ENCODE measurements at regions not wholly inside any gene's neighbourhood (a gene's known extent, or its start where the extent isn't known, plus 50 kb on each side); places are given as distances from the start of the nearest gene placed in this dataset.

DNA sequence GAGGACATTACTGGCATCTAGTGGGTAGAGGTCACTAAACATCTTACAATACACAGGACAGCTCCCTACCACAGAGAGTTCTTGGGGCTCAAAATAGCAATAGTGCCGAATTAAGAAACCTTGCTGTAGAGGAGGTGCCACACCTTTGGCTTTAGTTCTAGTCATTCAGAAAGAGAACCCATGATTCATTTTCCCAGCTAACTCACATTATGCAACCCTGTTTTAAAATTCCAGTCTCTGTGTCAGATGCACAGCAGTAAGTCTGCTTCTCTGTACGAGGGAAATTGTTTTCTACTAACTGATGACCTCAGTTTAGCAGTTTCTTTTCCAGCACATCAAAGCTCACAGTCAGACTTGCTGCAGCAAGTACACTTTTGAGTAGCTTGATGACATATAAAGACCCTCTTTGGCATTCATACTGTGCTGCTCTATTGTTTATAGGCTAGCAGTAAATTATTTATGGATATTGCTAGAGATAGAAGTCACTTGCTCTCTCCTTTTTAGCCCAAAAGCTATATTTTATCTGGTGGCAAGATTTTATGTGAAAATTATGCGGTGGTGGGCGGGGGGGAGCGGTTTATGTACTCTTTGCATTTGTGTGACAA is 487.8 kb upstream of the MAGEB18 start:
- TF ChIP-seq TCF12 (IDR thresholded peaks at IDR 0.05; ENCODE audit: low read depth, low read length) = no peak
- TF ChIP-seq, protein P1, sequence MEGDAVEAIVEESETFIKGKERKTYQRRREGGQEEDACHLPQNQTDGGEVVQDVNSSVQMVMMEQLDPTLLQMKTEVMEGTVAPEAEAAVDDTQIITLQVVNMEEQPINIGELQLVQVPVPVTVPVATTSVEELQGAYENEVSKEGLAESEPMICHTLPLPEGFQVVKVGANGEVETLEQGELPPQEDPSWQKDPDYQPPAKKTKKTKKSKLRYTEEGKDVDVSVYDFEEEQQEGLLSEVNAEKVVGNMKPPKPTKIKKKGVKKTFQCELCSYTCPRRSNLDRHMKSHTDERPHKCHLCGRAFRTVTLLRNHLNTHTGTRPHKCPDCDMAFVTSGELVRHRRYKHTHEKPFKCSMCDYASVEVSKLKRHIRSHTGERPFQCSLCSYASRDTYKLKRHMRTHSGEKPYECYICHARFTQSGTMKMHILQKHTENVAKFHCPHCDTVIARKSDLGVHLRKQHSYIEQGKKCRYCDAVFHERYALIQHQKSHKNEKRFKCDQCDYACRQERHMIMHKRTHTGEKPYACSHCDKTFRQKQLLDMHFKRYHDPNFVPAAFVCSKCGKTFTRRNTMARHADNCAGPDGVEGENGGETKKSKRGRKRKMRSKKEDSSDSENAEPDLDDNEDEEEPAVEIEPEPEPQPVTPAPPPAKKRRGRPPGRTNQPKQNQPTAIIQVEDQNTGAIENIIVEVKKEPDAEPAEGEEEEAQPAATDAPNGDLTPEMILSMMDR (IDR thresholded peaks at IDR 0.05; ENCODE audit: control extremely low read depth in 1 of 3, insufficient read depth in 1 of 3, low read depth in 1 of 3, low read length in 3 of 3) = no peak
- TF ChIP-seq POLR2A (IDR thresholded peaks at IDR 0.05; ENCODE audit: control extremely low read depth in 1 of 2, low read depth in 2 of 2, low read length in 2 of 2) = no peak
- TF ChIP-seq, protein P2, sequence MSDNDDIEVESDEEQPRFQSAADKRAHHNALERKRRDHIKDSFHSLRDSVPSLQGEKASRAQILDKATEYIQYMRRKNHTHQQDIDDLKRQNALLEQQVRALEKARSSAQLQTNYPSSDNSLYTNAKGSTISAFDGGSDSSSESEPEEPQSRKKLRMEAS (IDR thresholded peaks at IDR 0.05) = no peak
- no peak for TF ChIP-seq BCL11A (IDR thresholded peaks at IDR 0.05; ENCODE audit: low read depth in 2 of 2, low read length in 2 of 2)
- TF ChIP-seq USF2 (IDR thresholded peaks at IDR 0.05; ENCODE audit: low read length) = no peak
- TF ChIP-seq RAD21 (IDR thresholded peaks at IDR 0.05 in 1 of 2, conservative IDR thresholded peaks at IDR 0.05 in 1 of 2; ENCODE audit: low read depth in 2 of 2, low read length in 2 of 2) = no peak
- TF ChIP-seq, protein P3, sequence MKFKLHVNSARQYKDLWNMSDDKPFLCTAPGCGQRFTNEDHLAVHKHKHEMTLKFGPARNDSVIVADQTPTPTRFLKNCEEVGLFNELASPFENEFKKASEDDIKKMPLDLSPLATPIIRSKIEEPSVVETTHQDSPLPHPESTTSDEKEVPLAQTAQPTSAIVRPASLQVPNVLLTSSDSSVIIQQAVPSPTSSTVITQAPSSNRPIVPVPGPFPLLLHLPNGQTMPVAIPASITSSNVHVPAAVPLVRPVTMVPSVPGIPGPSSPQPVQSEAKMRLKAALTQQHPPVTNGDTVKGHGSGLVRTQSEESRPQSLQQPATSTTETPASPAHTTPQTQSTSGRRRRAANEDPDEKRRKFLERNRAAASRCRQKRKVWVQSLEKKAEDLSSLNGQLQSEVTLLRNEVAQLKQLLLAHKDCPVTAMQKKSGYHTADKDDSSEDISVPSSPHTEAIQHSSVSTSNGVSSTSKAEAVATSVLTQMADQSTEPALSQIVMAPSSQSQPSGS (IDR thresholded peaks at IDR 0.05; ENCODE audit: low read length) = no peak
- no peak for TF ChIP-seq CREB1 (IDR thresholded peaks at IDR 0.05)
- no peak for TF ChIP-seq NRF1 (IDR thresholded peaks at IDR 0.05; ENCODE audit: low read depth, low read length)
- TF ChIP-seq POLR2AphosphoS5 (IDR thresholded peaks at IDR 0.05; ENCODE audit: low read depth, low read length) = no peak
- no peak for TF ChIP-seq BRCA1 (IDR thresholded peaks at IDR 0.05; ENCODE audit: low read depth, low read length)
- no peak for TF ChIP-seq GABPA (IDR thresholded peaks at IDR 0.05; ENCODE audit: borderline replicate concordance, insufficient read depth, low read length)
- TF ChIP-seq EZH2 (IDR thresholded peaks at IDR 0.05; ENCODE audit: low read depth, low read length, severe bottlenecking) = no peak
